ENCODE measurements at regions not wholly inside any gene's neighbourhood (a gene's known extent, or its start where the extent isn't known, plus 50 kb on each side); places are given as distances from the start of the nearest gene placed in this dataset.
"Not testable (repeated sequence)": the region's sequence is repeated elsewhere in the genome, so short reads cannot be mapped to it uniquely, and the experiment has no call there.

DNA sequence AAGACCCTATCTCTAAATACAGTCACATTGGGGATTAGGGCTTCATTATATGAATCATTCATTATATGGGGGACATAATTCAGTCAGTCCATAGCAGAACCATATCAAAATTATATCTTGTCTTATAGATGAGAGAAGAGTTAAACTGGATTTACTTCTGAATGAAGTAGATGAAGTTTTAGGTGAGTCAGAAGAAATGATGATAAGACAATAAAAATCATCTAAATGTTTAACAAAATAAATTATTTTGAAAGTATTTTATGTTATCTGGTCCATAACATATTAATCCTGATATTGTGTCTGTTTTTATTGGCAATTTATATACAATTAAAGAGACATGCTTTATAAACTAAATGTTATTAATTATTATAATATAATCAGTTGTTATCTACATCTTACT, 76.9 kb upstream of the EFCAB3 start:
- no peak for DNase-seq (ENCODE audit: extremely low spot score)
- ChIA-PET CTCF (no interaction called here), POLR2A (no interaction called here)
- TF ChIP-seq ARNT (IDR thresholded peaks at IDR 0.05), result no peak
- no peak for TF ChIP-seq SUZ12 (IDR thresholded peaks at IDR 0.05)
- no peak for TF ChIP-seq NFRKB (IDR thresholded peaks at IDR 0.05)

GRCh38 chr17:62300697-62301096, 79.7 kb upstream of the EFCAB3 start:
- DNase-seq (ENCODE audit: extremely low spot score), result no peak
- ChIA-PET POLR2A (no interaction called here), CTCF (no interaction called here)
- no peak for TF ChIP-seq FOXM1 (IDR thresholded peaks at IDR 0.05; ENCODE audit: borderline replicate concordance)
- no peak for TF ChIP-seq TARDBP (IDR thresholded peaks at IDR 0.05)
- TF ChIP-seq L3MBTL2 (conservative IDR thresholded peaks at IDR 0.05), result no peak

- POLR2A ChIA-PET; CTCF ChIA-PET; DNase-seq (ENCODE audit: extremely low spot score): not testable (repeated sequence)
These were observed 105.1 kb upstream of the EFCAB3 start for GRCh38 chr17:62275290-62275689.

GRCh38 chr17:62268361-62268760, 112.0 kb upstream of the EFCAB3 start:
- POLR2A ChIA-PET; DNase-seq (ENCODE audit: extremely low spot score); CTCF ChIA-PET: not testable (repeated sequence)

- POLR2A ChIA-PET; CTCF ChIA-PET; DNase-seq (ENCODE audit: extremely low spot score): not testable (repeated sequence)
These were observed 115.4 kb upstream of the EFCAB3 start for GRCh38 chr17:62264974-62265373.

- CTCF ChIA-PET; DNase-seq (ENCODE audit: extremely low spot score); POLR2A ChIA-PET: not testable (repeated sequence)
These were observed 124.6 kb upstream of the EFCAB3 start for GRCh38 chr17:62255791-62256190.

- DNase-seq (ENCODE audit: extremely low spot score); CTCF ChIA-PET; POLR2A ChIA-PET: not testable (repeated sequence)
These were observed 138.3 kb upstream of the EFCAB3 start for GRCh38 chr17:62242076-62242475.

DNA sequence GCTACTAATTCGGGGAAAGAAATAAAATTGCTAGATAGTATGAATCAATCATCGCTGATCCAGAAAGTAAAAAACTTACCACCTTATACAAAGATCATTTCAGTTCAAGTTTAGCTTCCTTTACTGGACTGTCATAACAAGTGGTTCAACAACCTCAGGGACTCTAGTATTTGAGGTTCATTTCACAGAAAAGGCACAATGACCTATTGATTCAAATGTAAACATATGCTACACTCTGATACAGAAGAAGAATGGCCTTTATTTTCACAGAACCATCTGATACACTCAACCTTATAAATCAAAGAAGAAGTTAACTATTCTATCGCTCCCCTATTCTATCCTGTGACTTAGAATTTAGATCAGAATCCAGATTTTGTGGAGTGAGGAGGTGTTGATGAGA, 140.8 kb upstream of the EFCAB3 start:
- DNase-seq (ENCODE audit: extremely low spot score); CTCF ChIA-PET; POLR2A ChIA-PET: not testable (repeated sequence)

DNA sequence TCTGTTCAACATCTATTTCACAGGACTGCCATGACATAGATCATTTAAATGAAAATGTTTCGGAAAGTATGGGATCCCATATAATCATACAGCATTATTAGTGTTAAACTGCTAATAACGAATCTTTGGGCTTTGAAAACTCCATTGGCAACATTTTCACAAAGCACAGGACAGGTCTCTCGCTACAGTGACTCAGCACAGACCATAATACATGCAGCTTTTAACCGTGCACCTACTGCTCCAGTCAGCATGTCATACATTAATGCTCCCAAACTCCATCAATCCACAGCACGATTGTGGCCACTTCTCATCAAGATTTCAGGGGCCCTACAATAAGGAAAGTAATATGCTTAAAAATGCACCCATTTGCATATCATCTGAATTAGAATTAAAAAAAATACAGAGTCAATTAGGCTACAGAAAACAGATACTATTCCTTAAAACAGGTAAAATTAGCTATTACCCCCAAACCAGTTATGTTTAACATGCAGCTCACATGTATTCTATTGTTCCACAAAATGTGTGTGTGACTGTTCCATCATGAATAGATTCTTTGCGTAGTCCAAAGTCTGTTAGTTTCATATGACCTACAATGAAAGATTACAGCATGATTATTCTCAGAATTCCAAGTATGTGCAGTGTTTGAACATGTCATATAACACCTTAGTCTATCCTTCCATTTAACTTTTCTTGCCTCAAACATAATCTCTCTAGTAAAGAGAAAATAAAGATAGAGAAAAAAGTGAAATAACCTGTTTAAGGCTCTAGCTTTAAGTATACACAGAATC, 141.6 kb upstream of the EFCAB3 start:
- CTCF ChIA-PET; DNase-seq (ENCODE audit: extremely low spot score); POLR2A ChIA-PET: not testable (repeated sequence)

DNA sequence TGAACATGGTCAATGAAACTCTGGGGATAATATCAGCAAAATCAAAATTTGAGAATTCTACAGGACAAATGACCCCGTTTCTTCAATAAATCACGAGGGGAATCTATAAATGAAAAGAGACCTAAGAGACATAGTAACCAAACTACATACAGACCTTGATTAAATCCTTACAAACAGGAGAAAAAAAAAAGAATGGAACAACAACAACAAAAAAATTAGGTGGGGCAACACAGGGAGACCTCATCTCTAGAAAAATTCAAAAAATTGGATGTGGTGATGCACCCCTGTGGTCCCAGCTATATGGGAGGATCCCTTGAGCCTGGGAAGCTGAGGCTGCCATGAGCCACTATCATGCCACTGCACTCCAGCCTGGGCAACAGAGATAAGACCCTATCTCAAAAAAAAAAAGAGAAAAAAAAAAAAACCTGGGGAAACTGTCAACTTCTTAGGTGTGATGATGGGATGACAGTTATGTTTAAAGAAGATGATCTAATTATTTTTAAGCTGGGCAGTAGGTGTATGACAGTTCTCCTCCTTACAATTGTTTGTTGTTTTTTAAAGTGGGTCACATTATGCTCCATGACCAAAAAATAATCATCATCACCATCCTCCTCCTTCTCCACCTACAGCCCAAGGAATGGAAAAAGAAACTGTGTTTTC, 146.4 kb upstream of the EFCAB3 start:
- CTCF ChIA-PET; DNase-seq (ENCODE audit: extremely low spot score); POLR2A ChIA-PET: not testable (repeated sequence)

DNA sequence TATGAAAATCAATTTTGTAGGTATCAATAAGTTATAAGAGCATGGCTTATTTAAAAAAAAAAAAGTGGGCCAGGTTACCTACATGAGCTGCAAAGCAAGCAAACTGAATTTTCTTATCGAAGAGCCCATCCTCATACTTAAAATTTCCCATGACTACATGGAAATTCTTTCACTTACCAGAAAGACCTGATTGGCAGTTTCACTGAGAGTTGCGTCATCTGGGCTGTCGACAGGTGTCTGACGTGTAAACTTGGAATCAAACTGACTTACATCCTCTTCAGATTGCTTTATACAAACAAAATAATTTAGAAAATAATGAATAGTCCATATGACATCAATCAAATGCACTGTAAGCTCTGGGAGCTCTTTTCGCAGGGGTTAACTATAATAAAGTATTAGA, 149.1 kb upstream of the EFCAB3 start:
- DNase-seq (ENCODE audit: extremely low spot score); CTCF ChIA-PET; POLR2A ChIA-PET: not testable (repeated sequence)

- DNase-seq (ENCODE audit: extremely low spot score); CTCF ChIA-PET; POLR2A ChIA-PET: not testable (repeated sequence)
These were observed 153.6 kb upstream of the EFCAB3 start for GRCh38 chr17:62226610-62227240.

GRCh38 chr17:62223585-62223984, 156.8 kb upstream of the EFCAB3 start:
- POLR2A ChIA-PET; CTCF ChIA-PET; DNase-seq (ENCODE audit: extremely low spot score): not testable (repeated sequence)
